K562 (cell line): ENCODE measurements at regions not wholly inside any gene's neighbourhood (a gene's known extent, or its start where the extent isn't known, plus 50 kb on each side); places are given as distances from the start of the nearest gene placed in this dataset.

Source experiments
- HMGXB4 ChIP-seq: sonication (generic); formaldehyde crosslinking; IDR thresholded peaks from 2 replicates; pipeline ENCODE4 v1.8.1; 2023; ENCODE audit warnings: mild to moderate bottlenecking, missing genetic modification reagents
- TAF1 ChIP-seq: IDR thresholded peaks from 2 replicates; pipeline ENCODE4 v1.6.1; 2011; ENCODE audit warnings: mild to moderate bottlenecking, low read length, moderate library complexity; ENCODE audit not compliant: insufficient read depth, control insufficient read depth, severe bottlenecking; ENCODE audit errors: extremely low read depth
- ZNF639 ChIP-seq, 2 experiments: fragments of 200-800 bp in 1 of 2; sonication (Bioruptor generic) in 1 of 2; sonication (generic) in 1 of 2; formaldehyde crosslinking in 1 of 2; IDR thresholded peaks in 1 of 2; conservative IDR thresholded peaks in 1 of 2; 2 replicates each; pipeline versions ENCODE4 v1.5.0 to v1.6.1; 2016 to 2020; ENCODE audit warnings: missing compliant biosample characterization in 1 of 2, missing genetic modification characterization in 1 of 2, missing genetic modification reagents in 1 of 2

GRCh38 chr11:127627204-127627603 is 626.6 kb upstream of the KIRREL3 start:
- TF ChIP-seq TAF1 = no peak
- no peak for TF ChIP-seq HMGXB4 (CRISPR knock-in tag)
- no peak for TF ChIP-seq ZNF639 (CRISPR knock-in tag; conservative IDR thresholded peaks at IDR 0.05 in 1 of 2, IDR thresholded peaks at IDR 0.05 in 1 of 2)
